ENCODE measurements at regions not wholly inside any gene's neighbourhood (a gene's known extent, or its start where the extent isn't known, plus 50 kb on each side); places are given as distances from the start of the nearest gene placed in this dataset.

DNA sequence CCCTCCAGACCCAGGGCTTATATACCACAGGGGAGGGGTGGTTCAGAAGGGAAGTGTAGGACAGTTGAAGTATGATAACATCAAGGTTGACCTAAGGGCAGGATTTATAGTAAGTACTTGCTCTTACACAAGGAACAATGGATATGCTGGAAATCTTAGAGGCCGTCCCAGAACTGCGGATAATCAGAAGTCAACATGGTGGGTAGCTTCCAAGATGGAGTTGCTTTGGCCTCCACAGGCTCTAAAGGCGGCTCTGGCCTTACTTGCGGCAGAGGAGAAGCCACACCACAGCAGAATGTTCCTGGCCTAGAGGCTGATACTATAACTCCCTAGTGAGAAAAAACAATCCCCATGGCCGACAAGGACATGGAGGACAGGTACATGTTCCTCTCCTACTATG lies 344.7 kb downstream of the CDC5L start:
- in situ Hi-C loops (cut with MboI) = no loop called here
- no peaks in the 10 kb centered on the region for H4K20me1 ChIP-seq (ENCODE audit: insufficient read depth)
- no peaks in the 10 kb centered on the region for H3K4me1 ChIP-seq (ENCODE audit: insufficient read depth)
- H3K9ac ChIP-seq = no peak overlapping the region
- H2AFZ ChIP-seq = no peak overlapping the region
- H3K36me3 ChIP-seq (ENCODE audit: low read depth) = no peaks in the 10 kb centered on the region
- no peak for DNase-seq
- H3K9me3 ChIP-seq (ENCODE audit: low read depth) = no peaks in the 10 kb centered on the region
- H3F3A ChIP-seq (ENCODE audit: insufficient read depth) = no peaks in the 10 kb centered on the region
- H3K27ac ChIP-seq = no peak overlapping the region
- 90 to 91% methylated on average over 5 of the region's 5 CpGs for WGBS, 2 experiments (ENCODE audit: low coverage in 1 of 2, low lambda C conversion rate in 2 of 2, missing lambda C conversion rate in 2 of 2)
- no peaks in the 10 kb centered on the region for H3K9me2 ChIP-seq (ENCODE audit: insufficient read depth)
- no peak overlapping the region for H3K4me3 ChIP-seq
- no peak for TF ChIP-seq EZH2phosphoT487 (IDR thresholded peaks at IDR 0.05; ENCODE audit: insufficient read depth, low read depth)
- no peak for TF ChIP-seq EZH2 (IDR thresholded peaks at IDR 0.05; ENCODE audit: insufficient read depth, poor library complexity, severe bottlenecking)
- H3K79me2 ChIP-seq (ENCODE audit: insufficient read depth) = no peaks in the 10 kb centered on the region
- no peak overlapping the region for H3K4me2 ChIP-seq (ENCODE audit: unreplicated experiment)
- no peaks in the 10 kb centered on the region for H3K27me3 ChIP-seq (replicated peaks; ENCODE audit: insufficient read depth)

DNA sequence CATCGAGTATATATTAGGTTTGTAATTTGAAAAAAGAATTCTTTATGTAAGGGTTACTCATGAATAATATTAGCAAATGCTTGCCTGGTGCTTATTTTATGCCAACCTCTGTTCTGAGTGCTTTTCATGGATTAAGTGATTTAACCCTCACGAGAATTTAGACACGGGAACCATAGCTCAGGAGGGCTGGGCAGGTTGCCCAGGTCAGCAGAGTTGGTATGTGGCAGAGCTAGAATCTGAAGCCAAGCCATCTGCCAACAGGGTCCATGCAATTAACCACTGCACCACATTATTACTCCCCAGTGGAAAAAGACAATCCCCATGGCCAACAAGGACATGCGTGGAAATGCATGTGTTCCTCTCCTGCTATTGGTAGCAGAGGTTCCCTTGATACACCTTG lies 345.6 kb downstream of the CDC5L start:
- Histone ChIP-seq H3K9ac (no peak overlapping the region), H3K36me3 (ENCODE audit: low read depth) (no peaks in the 10 kb centered on the region), H3F3A (ENCODE audit: insufficient read depth) (no peaks in the 10 kb centered on the region), H3K4me1 (ENCODE audit: insufficient read depth) (peaks cover 2% of the 10 kb centered on the region; the same call in 1 of the 2 replicates), H3K9me3 (ENCODE audit: low read depth) (no peaks in the 10 kb centered on the region), H3K27me3 (replicated peaks; ENCODE audit: insufficient read depth) (no peaks in the 10 kb centered on the region), H2AFZ (no peak overlapping the region), H4K20me1 (ENCODE audit: insufficient read depth) (no peaks in the 10 kb centered on the region), H3K79me2 (ENCODE audit: insufficient read depth) (no peaks in the 10 kb centered on the region), H3K4me3 (no peak overlapping the region), H3K4me2 (ENCODE audit: unreplicated experiment) (no peak overlapping the region), H3K27ac (no peak overlapping the region), H3K9me2 (ENCODE audit: insufficient read depth) (no peaks in the 10 kb centered on the region)
- 68 to 76% methylated on average over 4 of the region's 4 CpGs for WGBS, 2 experiments (ENCODE audit: low coverage in 1 of 2, low lambda C conversion rate in 2 of 2, missing lambda C conversion rate in 2 of 2)
- in situ Hi-C loops (cut with MboI) = no loop called here
- DNase-seq = no peak
- TF ChIP-seq EZH2 (IDR thresholded peaks at IDR 0.05; ENCODE audit: insufficient read depth, poor library complexity, severe bottlenecking) (no peak), EZH2phosphoT487 (IDR thresholded peaks at IDR 0.05; ENCODE audit: insufficient read depth, low read depth) (no peak)

DNA sequence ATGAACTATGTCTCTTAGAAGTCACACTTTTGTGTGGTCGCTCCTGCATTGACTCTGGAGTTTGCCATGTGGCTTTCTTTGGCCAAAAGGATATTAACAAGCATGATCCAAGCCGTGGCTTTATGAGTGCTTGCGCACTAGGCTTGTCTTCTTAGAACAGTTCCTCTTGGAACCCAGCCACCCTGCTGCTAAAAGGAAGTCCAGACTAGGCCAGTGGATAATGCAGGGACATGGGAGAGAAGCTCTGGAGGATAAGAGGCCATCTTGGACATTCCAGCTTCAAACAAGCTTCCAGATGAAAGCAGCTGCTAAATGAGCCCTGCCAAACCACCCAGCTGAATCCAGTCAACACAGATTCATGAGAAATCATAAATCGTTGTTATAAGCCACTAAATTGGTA lies 346.4 kb downstream of the CDC5L start:
- Histone ChIP-seq H3K27ac (no peak overlapping the region), H3F3A (ENCODE audit: insufficient read depth) (no peaks in the 10 kb centered on the region), H2AFZ (no peak overlapping the region), H3K9me2 (ENCODE audit: insufficient read depth) (no peaks in the 10 kb centered on the region), H4K20me1 (ENCODE audit: insufficient read depth) (no peaks in the 10 kb centered on the region), H3K4me3 (no peak overlapping the region), H3K79me2 (ENCODE audit: insufficient read depth) (no peaks in the 10 kb centered on the region), H3K27me3 (replicated peaks; ENCODE audit: insufficient read depth) (no peaks in the 10 kb centered on the region), H3K36me3 (ENCODE audit: low read depth) (no peaks in the 10 kb centered on the region), H3K9ac (no peak overlapping the region), H3K4me2 (ENCODE audit: unreplicated experiment) (no peak overlapping the region), H3K9me3 (ENCODE audit: low read depth) (no peaks in the 10 kb centered on the region), H3K4me1 (ENCODE audit: insufficient read depth) (peaks cover 5% of the 10 kb centered on the region; the same call in 1 of the 2 replicates)
- WGBS, 2 experiments (ENCODE audit: low coverage in 1 of 2, low lambda C conversion rate in 2 of 2, missing lambda C conversion rate in 2 of 2) = 59 to 63% methylated on average over 4 of the region's 4 CpGs
- in situ Hi-C loops (cut with MboI) = no loop called here
- DNase-seq = no peak
- TF ChIP-seq EZH2phosphoT487 (IDR thresholded peaks at IDR 0.05; ENCODE audit: insufficient read depth, low read depth) (no peak), EZH2 (IDR thresholded peaks at IDR 0.05; ENCODE audit: insufficient read depth, poor library complexity, severe bottlenecking) (no peak)

DNA sequence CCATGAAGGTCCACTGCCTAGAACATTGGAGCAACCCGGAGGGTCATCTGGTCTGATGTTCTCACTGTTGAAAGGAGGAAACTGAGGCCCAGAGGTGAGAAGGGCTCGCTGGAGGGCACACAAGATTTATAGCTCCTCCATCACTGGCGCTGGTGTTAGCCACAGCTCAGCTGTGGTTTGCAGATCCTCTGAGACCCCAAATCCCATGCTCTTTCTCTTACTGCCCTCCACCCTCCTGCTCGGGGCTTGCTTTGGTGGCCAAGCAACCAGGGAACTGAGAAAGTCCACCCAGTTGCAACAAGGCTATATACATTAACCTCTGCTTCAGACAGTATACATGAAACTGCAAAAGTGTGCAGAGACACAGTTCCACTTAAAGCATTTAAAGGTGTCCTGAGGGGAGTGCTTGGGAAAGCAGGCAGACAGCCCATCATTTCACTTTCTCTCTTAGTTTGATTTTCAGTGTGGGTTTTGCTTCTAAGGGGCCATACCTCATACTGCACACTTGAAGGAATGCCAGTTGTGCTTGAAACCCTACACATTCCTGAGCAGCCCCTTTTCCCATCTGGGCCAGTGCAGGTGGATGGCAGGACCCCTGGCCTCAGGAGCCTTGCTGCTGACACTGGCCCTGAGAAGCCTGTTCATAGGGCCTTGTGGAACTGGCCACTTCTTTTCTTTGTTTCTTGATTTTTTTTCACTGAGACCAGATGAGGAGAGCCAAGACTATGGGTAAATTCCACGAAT lies 347.6 kb downstream of the CDC5L start:
- H3K36me3 ChIP-seq (ENCODE audit: low read depth) = no peaks in the 10 kb centered on the region
- no peak overlapping the region for H3K9ac ChIP-seq
- no peak for TF ChIP-seq EZH2phosphoT487 (IDR thresholded peaks at IDR 0.05; ENCODE audit: insufficient read depth, low read depth)
- TF ChIP-seq EZH2 (IDR thresholded peaks at IDR 0.05; ENCODE audit: insufficient read depth, poor library complexity, severe bottlenecking) = no peak
- no peak for DNase-seq
- in situ Hi-C loops (cut with MboI) = no loop called here
- H3K4me1 ChIP-seq (ENCODE audit: insufficient read depth) = peaks cover 5% of the 10 kb centered on the region; the same call in 1 of the 2 replicates
- H3K27me3 ChIP-seq (replicated peaks; ENCODE audit: insufficient read depth) = no peaks in the 10 kb centered on the region
- 63 to 67% methylated on average over 5 of the region's 5 CpGs for WGBS, 2 experiments (ENCODE audit: low coverage in 1 of 2, low lambda C conversion rate in 2 of 2, missing lambda C conversion rate in 2 of 2)
- H3K4me3 ChIP-seq = no peak overlapping the region
- no peak overlapping the region for H3K27ac ChIP-seq
- no peaks in the 10 kb centered on the region for H3K9me3 ChIP-seq (ENCODE audit: low read depth)
- H2AFZ ChIP-seq = no peak overlapping the region
- H3K79me2 ChIP-seq (ENCODE audit: insufficient read depth) = no peaks in the 10 kb centered on the region
- H3K9me2 ChIP-seq (ENCODE audit: insufficient read depth) = no peaks in the 10 kb centered on the region
- H3K4me2 ChIP-seq (ENCODE audit: unreplicated experiment) = no peak overlapping the region
- no peaks in the 10 kb centered on the region for H4K20me1 ChIP-seq (ENCODE audit: insufficient read depth)
- H3F3A ChIP-seq (ENCODE audit: insufficient read depth) = no peaks in the 10 kb centered on the region

Measured in GM23248 (cell line).